ENCODE measurements at regions not wholly inside any gene's neighbourhood (a gene's known extent, or its start where the extent isn't known, plus 50 kb on each side); places are given as distances from the start of the nearest gene placed in this dataset.

DNA sequence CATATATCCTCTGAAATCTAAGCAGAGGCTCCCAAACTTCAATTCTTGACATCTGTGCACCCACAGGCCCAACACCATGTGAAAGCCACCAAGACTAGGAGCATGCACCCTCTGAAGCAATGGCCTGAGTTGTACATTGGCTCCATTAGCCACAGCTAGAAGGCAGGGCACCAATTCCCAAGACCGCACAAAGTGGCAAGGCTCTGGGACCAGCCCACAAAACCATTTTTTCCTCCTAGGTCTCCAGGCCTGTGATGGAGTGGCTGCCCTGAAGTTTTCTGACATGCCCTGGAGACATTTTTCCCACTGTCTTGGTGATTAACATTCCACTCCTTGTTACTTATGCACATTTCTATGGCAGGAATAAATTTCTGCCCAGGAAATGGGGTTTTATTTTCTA, 232.2 kb upstream of the GRID2 start:
- TF ChIP-seq, protein P1, sequence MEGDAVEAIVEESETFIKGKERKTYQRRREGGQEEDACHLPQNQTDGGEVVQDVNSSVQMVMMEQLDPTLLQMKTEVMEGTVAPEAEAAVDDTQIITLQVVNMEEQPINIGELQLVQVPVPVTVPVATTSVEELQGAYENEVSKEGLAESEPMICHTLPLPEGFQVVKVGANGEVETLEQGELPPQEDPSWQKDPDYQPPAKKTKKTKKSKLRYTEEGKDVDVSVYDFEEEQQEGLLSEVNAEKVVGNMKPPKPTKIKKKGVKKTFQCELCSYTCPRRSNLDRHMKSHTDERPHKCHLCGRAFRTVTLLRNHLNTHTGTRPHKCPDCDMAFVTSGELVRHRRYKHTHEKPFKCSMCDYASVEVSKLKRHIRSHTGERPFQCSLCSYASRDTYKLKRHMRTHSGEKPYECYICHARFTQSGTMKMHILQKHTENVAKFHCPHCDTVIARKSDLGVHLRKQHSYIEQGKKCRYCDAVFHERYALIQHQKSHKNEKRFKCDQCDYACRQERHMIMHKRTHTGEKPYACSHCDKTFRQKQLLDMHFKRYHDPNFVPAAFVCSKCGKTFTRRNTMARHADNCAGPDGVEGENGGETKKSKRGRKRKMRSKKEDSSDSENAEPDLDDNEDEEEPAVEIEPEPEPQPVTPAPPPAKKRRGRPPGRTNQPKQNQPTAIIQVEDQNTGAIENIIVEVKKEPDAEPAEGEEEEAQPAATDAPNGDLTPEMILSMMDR (IDR thresholded peaks at IDR 0.05): no peak
- no peak for TF ChIP-seq ZFX (IDR thresholded peaks at IDR 0.05; ENCODE audit: borderline replicate concordance)
- H3K27ac ChIP-seq: no peak overlapping the region

DNA sequence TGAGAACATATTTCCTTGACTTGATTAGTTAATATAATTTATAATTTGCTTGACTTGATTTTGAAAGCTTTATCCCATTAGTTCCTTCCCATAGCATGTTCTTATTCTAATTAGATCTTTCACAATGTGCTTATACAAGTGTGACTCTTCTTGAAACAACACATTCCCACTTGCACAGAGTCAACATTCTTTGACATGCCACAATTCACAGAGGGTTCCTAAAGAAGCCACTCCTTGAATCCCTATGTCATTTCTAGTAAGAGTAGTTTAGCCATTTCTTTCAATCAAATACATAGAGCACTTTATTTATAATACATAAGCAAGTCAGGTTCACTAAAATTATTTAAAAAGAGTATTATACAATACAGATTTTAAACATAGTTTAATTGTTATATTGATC, 228.9 kb upstream of the GRID2 start:
- TF ChIP-seq, protein P1 (IDR thresholded peaks at IDR 0.05): no peak
- TF ChIP-seq ZFX (IDR thresholded peaks at IDR 0.05; ENCODE audit: borderline replicate concordance): no peak
- H3K27ac ChIP-seq: no peak overlapping the region

DNA sequence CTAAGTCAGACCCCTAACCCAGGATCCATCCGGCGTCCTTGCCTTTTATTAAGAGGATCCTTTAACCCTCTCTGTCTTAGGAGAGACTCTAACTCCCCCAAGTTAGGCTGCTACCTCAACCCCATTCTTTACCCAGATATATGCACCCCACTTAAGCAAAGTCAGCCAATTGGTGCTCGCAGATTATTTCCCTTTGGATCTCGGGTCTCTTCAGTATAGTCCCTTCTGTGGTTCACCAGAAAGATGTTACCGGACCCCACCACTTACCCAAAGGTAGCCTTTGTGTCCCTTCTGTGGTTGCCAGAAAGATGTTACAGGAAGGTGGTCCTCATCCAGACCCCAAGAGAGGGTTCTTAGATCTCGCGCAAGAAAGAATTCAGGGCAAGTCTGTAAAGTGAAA, 212.9 kb upstream of the GRID2 start:
- H3K27ac ChIP-seq: no peak overlapping the region
- TF ChIP-seq, protein P1 (IDR thresholded peaks at IDR 0.05): no peak
- no peak for TF ChIP-seq ZFX (IDR thresholded peaks at IDR 0.05; ENCODE audit: borderline replicate concordance)

DNA sequence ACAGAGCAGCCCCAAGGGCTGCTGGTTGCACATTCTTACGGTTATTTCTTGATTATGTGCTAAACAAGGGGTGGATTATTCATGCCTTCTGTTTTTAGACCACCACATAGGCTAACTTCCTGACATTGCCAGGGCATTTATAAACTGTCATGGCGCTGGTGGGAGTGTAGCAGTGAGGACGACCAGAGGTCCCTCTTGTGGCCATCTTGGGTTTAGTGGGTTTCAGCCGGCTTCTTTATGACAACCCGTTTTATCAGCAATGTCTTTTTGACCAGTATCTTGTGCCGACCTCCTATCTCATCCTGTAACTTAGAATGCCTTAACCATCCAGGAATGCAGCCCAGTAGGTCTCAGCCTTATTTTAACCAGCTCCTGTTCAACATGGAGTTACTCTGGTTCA, 212.4 kb upstream of the GRID2 start:
- no peak for TF ChIP-seq ZFX (IDR thresholded peaks at IDR 0.05; ENCODE audit: borderline replicate concordance)
- TF ChIP-seq, protein P1 (IDR thresholded peaks at IDR 0.05): peak; percentile 43
- no peak overlapping the region for H3K27ac ChIP-seq

DNA sequence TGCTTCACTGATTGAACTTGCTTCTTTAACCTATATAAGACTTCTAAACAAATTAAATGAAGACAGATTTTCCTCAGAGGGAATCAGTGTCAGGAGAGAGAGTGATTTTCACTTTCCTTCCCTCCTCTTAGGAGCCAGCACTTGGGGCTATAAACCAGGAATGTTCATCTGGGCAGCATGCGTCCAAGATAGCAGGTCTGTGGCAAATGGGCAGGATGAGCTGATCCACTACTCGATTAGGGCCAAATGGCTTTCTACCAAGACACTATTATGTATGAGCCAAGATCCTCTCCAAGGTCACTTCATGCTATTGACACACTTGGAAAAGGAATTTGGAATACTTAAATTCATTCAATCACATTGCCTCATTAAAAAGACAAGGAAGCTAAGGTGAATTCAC, 203.9 kb upstream of the GRID2 start:
- TF ChIP-seq, protein P1 (IDR thresholded peaks at IDR 0.05): no peak
- no peak for TF ChIP-seq ZFX (IDR thresholded peaks at IDR 0.05; ENCODE audit: borderline replicate concordance)
- H3K27ac ChIP-seq: no peak overlapping the region

DNA sequence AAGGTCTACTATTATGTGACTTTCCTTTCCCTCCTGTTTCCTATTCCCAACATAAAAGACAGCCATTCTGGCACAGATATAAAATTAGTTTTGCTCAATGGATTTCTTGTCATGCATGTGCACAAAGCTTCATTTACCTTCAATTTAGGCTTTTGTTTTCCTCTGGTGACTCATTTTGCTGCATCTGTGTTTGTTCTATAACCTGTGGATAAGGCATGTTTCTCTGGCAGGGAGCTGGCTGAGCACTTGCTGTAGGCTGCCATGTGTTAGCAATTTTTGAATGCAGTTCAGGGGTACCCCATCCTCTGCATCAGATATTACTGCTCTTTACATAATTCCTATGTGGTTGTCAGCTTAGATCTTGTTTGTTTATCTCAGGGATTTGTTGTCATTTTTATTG, 202.8 kb upstream of the GRID2 start:
- no peak for TF ChIP-seq ZFX (IDR thresholded peaks at IDR 0.05; ENCODE audit: borderline replicate concordance)
- TF ChIP-seq, protein P1 (IDR thresholded peaks at IDR 0.05): no peak
- no peak overlapping the region for H3K27ac ChIP-seq

DNA sequence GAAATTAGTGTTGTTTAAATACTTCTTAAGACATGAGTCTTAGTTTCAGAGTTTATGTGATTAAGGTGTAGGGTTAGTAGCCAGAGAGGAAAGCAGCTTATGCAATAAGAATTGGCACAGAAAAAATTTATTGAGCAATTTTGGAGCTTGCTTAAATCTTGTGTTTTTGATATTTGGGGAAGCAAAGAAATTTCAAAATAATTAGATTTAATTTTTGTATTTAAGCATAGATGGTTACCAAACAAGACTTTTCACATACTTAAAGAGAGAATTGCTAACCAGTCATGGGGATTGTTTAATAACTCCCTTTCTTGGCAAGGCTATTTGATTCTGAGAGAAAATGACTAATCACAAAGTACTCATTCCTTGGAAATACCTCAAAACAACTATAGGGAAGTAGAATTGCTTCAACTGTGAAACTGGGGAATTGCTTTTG, 202.0 kb upstream of the GRID2 start:
- TF ChIP-seq, protein P1 (IDR thresholded peaks at IDR 0.05): no peak
- no peak for TF ChIP-seq ZFX (IDR thresholded peaks at IDR 0.05; ENCODE audit: borderline replicate concordance)
- H3K27ac ChIP-seq: no peak overlapping the region

Data from 22Rv1 (cell line).